Mesenchymal stem cell (in vitro differentiated cells and primary cell): ENCODE measurements at regions not wholly inside any gene's neighbourhood (a gene's known extent, or its start where the extent isn't known, plus 50 kb on each side); places are given as distances from the start of the nearest gene placed in this dataset.

Experiments used
- DNase-seq: peaks from one replicate; pipeline ENCODE4 v3.0.0-alpha.2; 2013
- H2AFZ ChIP-seq: one replicate; pipeline ENCODE4 v1.6.1; 2013; ENCODE audit warnings: low read depth, mild to moderate bottlenecking, control low read depth, inconsistent platforms, low read length, moderate library complexity
- H2AK5ac ChIP-seq: 2 replicates; pipeline ENCODE4 v1.6.1; 2013; ENCODE audit warnings: low read length, moderate library complexity, mild to moderate bottlenecking, inconsistent platforms; ENCODE audit not compliant: severe bottlenecking
- H2BK120ac ChIP-seq: one replicate; pipeline ENCODE4 v1.6.1; 2013; ENCODE audit warnings: low read depth, mild to moderate bottlenecking, inconsistent platforms, low read length, moderate library complexity
- H2BK12ac ChIP-seq, 2 experiments: one replicate each; pipeline ENCODE4 v1.6.1; 2013; ENCODE audit warnings: inconsistent platforms in 2 of 2, low read length in 2 of 2, mild to moderate bottlenecking in 2 of 2, moderate library complexity in 2 of 2, control low read depth in 1 of 2
- H2BK15ac ChIP-seq: one replicate; pipeline ENCODE4 v1.6.1; 2013; ENCODE audit warnings: mild to moderate bottlenecking, low read depth, inconsistent platforms; ENCODE audit not compliant: poor library complexity, severe bottlenecking
- H2BK5ac ChIP-seq: 2 replicates; pipeline ENCODE4 v1.6.1; 2013; ENCODE audit warnings: low read depth, mild to moderate bottlenecking, low read length, control low read depth, inconsistent platforms; ENCODE audit not compliant: poor library complexity, severe bottlenecking
- H3K14ac ChIP-seq, 2 experiments: one replicate each; pipeline ENCODE4 v1.6.1; 2013; ENCODE audit warnings: inconsistent platforms in 2 of 2, low read length in 2 of 2, control low read depth in 1 of 2, mild to moderate bottlenecking in 1 of 2, moderate library complexity in 1 of 2
- H3K18ac ChIP-seq, 2 experiments: one replicate each; pipeline ENCODE4 v1.6.1; 2013; ENCODE audit warnings: inconsistent platforms in 2 of 2, low read length in 2 of 2, control low read depth in 1 of 2, low read depth in 1 of 2, mild to moderate bottlenecking in 1 of 2
- H3K23ac ChIP-seq, 2 experiments: one replicate each; pipeline ENCODE4 v1.6.1; 2013; ENCODE audit warnings: inconsistent platforms in 2 of 2, low read length in 2 of 2, mild to moderate bottlenecking in 2 of 2, moderate library complexity in 2 of 2, control low read depth in 1 of 2
- H3K27ac ChIP-seq: 2 replicates; pipeline ENCODE4 v1.5.1; 2013; ENCODE audit warnings: mild to moderate bottlenecking, moderate library complexity, low read length, control low read depth, inconsistent platforms; ENCODE audit not compliant: poor library complexity, severe bottlenecking
- H3K27me3 ChIP-seq, 2 experiments: 2 replicates each; pipeline versions ENCODE4 v1.6.1 to v1.7.0; 2013; ENCODE audit warnings: low read length in 2 of 2, mild to moderate bottlenecking in 2 of 2, moderate library complexity in 2 of 2, control low read depth in 1 of 2, inconsistent platforms in 1 of 2; ENCODE audit not compliant: control insufficient read depth in 1 of 2, insufficient read depth in 1 of 2
- H3K36me3 ChIP-seq, 2 experiments: 2 replicates each; pipeline versions ENCODE4 v1.6.1 to v1.7.0; 2013; ENCODE audit warnings: low read length in 2 of 2, control low read depth in 1 of 2, inconsistent platforms in 1 of 2, low read depth in 1 of 2, mild to moderate bottlenecking in 1 of 2; ENCODE audit not compliant: insufficient read depth in 2 of 2, control insufficient read depth in 1 of 2
- H3K4ac ChIP-seq, 2 experiments: one replicate each; pipeline ENCODE4 v1.6.1; 2013; ENCODE audit warnings: inconsistent platforms in 2 of 2, low read length in 2 of 2, mild to moderate bottlenecking in 2 of 2, moderate library complexity in 2 of 2, control low read depth in 1 of 2, low read depth in 1 of 2
- H3K4me1 ChIP-seq: 2 replicates; pipeline ENCODE4 v1.6.1; 2013; ENCODE audit warnings: low read depth, low read length, control low read depth; ENCODE audit not compliant: control insufficient read depth, insufficient read depth
- H3K4me2 ChIP-seq: 2 replicates; pipeline ENCODE4 v1.6.1; 2013; ENCODE audit warnings: low read length, mild to moderate bottlenecking, inconsistent platforms; ENCODE audit not compliant: poor library complexity, severe bottlenecking
- H3K4me3 ChIP-seq, 2 experiments: 2 replicates each; pipeline versions ENCODE4 v1.5.1 to v1.7.0; 2013; ENCODE audit warnings: low read length in 2 of 2, mild to moderate bottlenecking in 2 of 2, control low read depth in 1 of 2, low read depth in 1 of 2; ENCODE audit not compliant: insufficient read depth in 1 of 2
- H3K79me1 ChIP-seq: replicated peaks from 2 replicates; pipeline ENCODE4 v1.6.1; 2013; ENCODE audit warnings: mild to moderate bottlenecking, control low read depth, low read length, inconsistent platforms; ENCODE audit not compliant: poor library complexity, severe bottlenecking
- H3K9ac ChIP-seq: 2 replicates; pipeline ENCODE4 v1.7.0; 2013; ENCODE audit warnings: mild to moderate bottlenecking, low read length, moderate library complexity
- H3K9me3 ChIP-seq: 2 replicates; pipeline ENCODE4 v1.7.0; 2013; ENCODE audit warnings: mild to moderate bottlenecking, low read length; ENCODE audit not compliant: control insufficient read depth
- H4K8ac ChIP-seq: one replicate; pipeline ENCODE4 v1.6.1; 2013; ENCODE audit warnings: inconsistent platforms, mild to moderate bottlenecking, low read length, moderate library complexity
- H4K91ac ChIP-seq: one replicate; pipeline ENCODE4 v1.6.1; 2013; ENCODE audit warnings: mild to moderate bottlenecking, low read length, inconsistent platforms
- WGBS: methylation state at CpG from one replicate; pipeline ENCODE4 v1.1.7; 2013; ENCODE audit warnings: mixed read lengths; 5-methylcytosine and 5-hydroxymethylcytosine counted together

DNA sequence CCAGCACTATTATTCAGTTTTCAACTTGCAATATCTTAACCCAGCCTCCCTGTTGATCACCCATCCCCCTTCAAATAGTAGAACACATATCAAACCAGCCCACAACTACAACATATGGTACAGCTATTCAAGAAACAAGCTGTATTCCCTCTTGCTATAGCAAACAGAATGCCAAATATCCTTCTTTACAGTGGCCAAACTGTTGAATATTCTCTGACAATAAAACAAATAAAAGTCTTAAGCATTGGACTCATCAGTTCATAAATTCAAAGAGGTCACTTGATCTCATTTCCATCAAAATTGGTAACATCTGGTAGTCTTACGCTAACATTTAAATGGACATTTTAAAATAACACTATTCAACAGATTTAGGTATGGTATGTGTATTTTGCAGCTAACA lies 350.8 kb downstream of the EFNA5 start:
- H2AK5ac ChIP-seq = no peak overlapping the region
- H3K4me3 ChIP-seq = no peak overlapping the region
- no peaks in the 10 kb centered on the region for H3K27me3 ChIP-seq
- no peak overlapping the region for H3K4ac ChIP-seq
- H4K8ac ChIP-seq = no peak overlapping the region
- H3K9me3 ChIP-seq = no peaks in the 10 kb centered on the region
- H3K18ac ChIP-seq = no peak overlapping the region
- H2AFZ ChIP-seq = no peak overlapping the region
- no peak overlapping the region for H2BK120ac ChIP-seq
- H3K4me2 ChIP-seq = no peak overlapping the region
- no peaks in the 10 kb centered on the region for H3K4me1 ChIP-seq
- H3K23ac ChIP-seq = no peak overlapping the region
- WGBS = no CpG with 5 or more reads among the region's 1 CpG
- H3K9ac ChIP-seq = no peak overlapping the region
- H3K36me3 ChIP-seq = no peaks in the 10 kb centered on the region
- no peak overlapping the region for H3K14ac ChIP-seq
- no peak overlapping the region for H4K91ac ChIP-seq
- no peak overlapping the region for H2BK5ac ChIP-seq
- no peak overlapping the region for H2BK12ac ChIP-seq
- no peak overlapping the region for H3K27ac ChIP-seq
- no peak overlapping the region for H2BK15ac ChIP-seq
- no peak for DNase-seq
- H3K79me1 ChIP-seq = no peaks in the 10 kb centered on the region

GRCh38 chr5:107314330-107314729 lies 356.4 kb downstream of the EFNA5 start:
- 96% methylated on average over 2 of the region's 3 CpGs for WGBS
- Histone ChIP-seq H4K8ac (no peak overlapping the region), H2BK12ac (no peak overlapping the region), H3K27ac (no peak overlapping the region), H3K9me3 (no peaks in the 10 kb centered on the region), H4K91ac (no peak overlapping the region), H2BK120ac (no peak overlapping the region), H3K23ac (no peak overlapping the region), H3K18ac (no peak overlapping the region), H2AK5ac (no peak overlapping the region), H2AFZ (no peak overlapping the region), H3K79me1 (no peaks in the 10 kb centered on the region), H3K4me3 (no peak overlapping the region), H3K14ac (no peak overlapping the region), H3K27me3 (no peaks in the 10 kb centered on the region), H3K36me3 (no peaks in the 10 kb centered on the region), H3K4me1 (no peaks in the 10 kb centered on the region), H3K4ac (no peak overlapping the region), H3K4me2 (no peak overlapping the region), H2BK15ac (no peak overlapping the region), H2BK5ac (no peak overlapping the region), H3K9ac (no peak overlapping the region)
- no peak for DNase-seq

- Histone ChIP-seq H2BK15ac (no peak overlapping the region), H3K4me2 (no peak overlapping the region), H3K27me3 (no peaks in the 10 kb centered on the region), H4K91ac (no peak overlapping the region), H3K23ac (no peak overlapping the region), H3K14ac (no peak overlapping the region), H3K4me3 (no peak overlapping the region), H3K9ac (no peak overlapping the region), H2AK5ac (no peak overlapping the region), H3K79me1 (no peaks in the 10 kb centered on the region), H3K9me3 (no peaks in the 10 kb centered on the region), H2AFZ (no peak overlapping the region), H3K18ac (no peak overlapping the region), H2BK12ac (no peak overlapping the region), H3K4ac (no peak overlapping the region), H4K8ac (no peak overlapping the region), H2BK120ac (no peak overlapping the region), H2BK5ac (no peak overlapping the region), H3K36me3 (no peaks in the 10 kb centered on the region), H3K27ac (no peak overlapping the region), H3K4me1 (no peaks in the 10 kb centered on the region)
- WGBS = 95% methylated on average over 2 of the region's 3 CpGs
- no peak for DNase-seq
Observed at GRCh38 chr5:107313921-107314320, 356.8 kb downstream of the EFNA5 start.

DNA sequence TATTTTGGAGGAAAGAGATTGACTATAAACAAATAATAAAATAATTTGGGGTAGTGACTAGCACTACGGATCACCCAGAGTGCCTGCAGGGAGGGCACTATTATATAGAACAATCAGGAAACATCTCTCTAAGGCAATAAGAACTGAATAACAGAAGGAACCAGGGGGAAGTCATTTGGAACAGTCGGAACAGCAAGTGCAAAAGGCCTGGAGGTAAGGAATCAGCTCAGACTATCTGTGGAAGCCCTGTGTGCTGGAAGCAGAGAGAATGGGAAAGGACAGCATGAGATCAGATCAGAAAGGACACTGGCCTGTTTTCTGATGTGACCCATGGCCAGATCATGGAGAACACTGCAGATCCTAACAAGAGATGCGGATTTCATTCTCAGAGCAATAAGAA lies 357.6 kb downstream of the EFNA5 start:
- Histone ChIP-seq H3K9me3 (no peaks in the 10 kb centered on the region), H2BK120ac (no peak overlapping the region), H3K4me2 (no peak overlapping the region), H3K18ac (no peak overlapping the region), H3K27me3 (no peaks in the 10 kb centered on the region), H2AFZ (no peak overlapping the region), H3K4me1 (no peaks in the 10 kb centered on the region), H3K79me1 (no peaks in the 10 kb centered on the region), H4K91ac (no peak overlapping the region), H3K4ac (no peak overlapping the region), H3K14ac (no peak overlapping the region), H2AK5ac (no peak overlapping the region), H3K27ac (no peak overlapping the region), H3K4me3 (no peak overlapping the region), H3K9ac (no peak overlapping the region), H2BK15ac (no peak overlapping the region), H4K8ac (no peak overlapping the region), H2BK5ac (no peak overlapping the region), H3K36me3 (no peaks in the 10 kb centered on the region), H3K23ac (no peak overlapping the region), H2BK12ac (no peak overlapping the region)
- no peak for DNase-seq
- WGBS = 96% methylated on average over 1 of the region's 3 CpGs
